OCI-LY7 (cell line): ENCODE measurements at regions not wholly inside any gene's neighbourhood (a gene's known extent, or its start where the extent isn't known, plus 50 kb on each side); places are given as distances from the start of the nearest gene placed in this dataset.

ENCODE experiments used
- EZH2phosphoT487 ChIP-seq: fragments of 200-600 bp; sonication (generic); IDR thresholded peaks from 2 replicates; pipeline ENCODE4 v1.6.1; 2018; ENCODE audit warnings: low read depth, borderline replicate concordance, mild to moderate bottlenecking, mixed run types, antibody characterized with exemption, low read length, moderate library complexity, mixed read lengths
- TF ChIP-seq, protein P1 (sequence below): fragments of 200-600 bp; sonication (generic); conservative IDR thresholded peaks from 2 replicates; pipeline ENCODE4 v1.5.1; 2014; ENCODE audit warnings: mild to moderate bottlenecking, antibody characterized with exemption, low read length, moderate library complexity, mixed read lengths

- TF ChIP-seq, protein P1, sequence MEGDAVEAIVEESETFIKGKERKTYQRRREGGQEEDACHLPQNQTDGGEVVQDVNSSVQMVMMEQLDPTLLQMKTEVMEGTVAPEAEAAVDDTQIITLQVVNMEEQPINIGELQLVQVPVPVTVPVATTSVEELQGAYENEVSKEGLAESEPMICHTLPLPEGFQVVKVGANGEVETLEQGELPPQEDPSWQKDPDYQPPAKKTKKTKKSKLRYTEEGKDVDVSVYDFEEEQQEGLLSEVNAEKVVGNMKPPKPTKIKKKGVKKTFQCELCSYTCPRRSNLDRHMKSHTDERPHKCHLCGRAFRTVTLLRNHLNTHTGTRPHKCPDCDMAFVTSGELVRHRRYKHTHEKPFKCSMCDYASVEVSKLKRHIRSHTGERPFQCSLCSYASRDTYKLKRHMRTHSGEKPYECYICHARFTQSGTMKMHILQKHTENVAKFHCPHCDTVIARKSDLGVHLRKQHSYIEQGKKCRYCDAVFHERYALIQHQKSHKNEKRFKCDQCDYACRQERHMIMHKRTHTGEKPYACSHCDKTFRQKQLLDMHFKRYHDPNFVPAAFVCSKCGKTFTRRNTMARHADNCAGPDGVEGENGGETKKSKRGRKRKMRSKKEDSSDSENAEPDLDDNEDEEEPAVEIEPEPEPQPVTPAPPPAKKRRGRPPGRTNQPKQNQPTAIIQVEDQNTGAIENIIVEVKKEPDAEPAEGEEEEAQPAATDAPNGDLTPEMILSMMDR: no peak
- no peak for TF ChIP-seq EZH2phosphoT487
Observed at GRCh38 chrX:5242091-5242790, 986.4 kb downstream of the NLGN4X start.
